Trophoblast cell (in vitro differentiated cells and primary cell): ENCODE measurements at regions not wholly inside any gene's neighbourhood (a gene's known extent, or its start where the extent isn't known, plus 50 kb on each side); places are given as distances from the start of the nearest gene placed in this dataset.

Experiments
- DNase-seq, 2 donors: peaks; one replicate each; pipeline ENCODE4 v3.0.0-alpha.2; 2016
- H2AFZ ChIP-seq: 2 replicates; pipeline ENCODE4 v1.6.1; 2013; ENCODE audit warnings: low read length, moderate library complexity, mild to moderate bottlenecking; ENCODE audit not compliant: insufficient read depth, poor library complexity
- H2AK5ac ChIP-seq: 2 replicates; pipeline ENCODE4 v1.6.1; 2013; ENCODE audit warnings: mild to moderate bottlenecking, low read length
- H2BK120ac ChIP-seq: 2 replicates; pipeline ENCODE4 v1.6.1; 2013; ENCODE audit warnings: low read length, mild to moderate bottlenecking, moderate library complexity; ENCODE audit not compliant: insufficient read depth, poor library complexity
- H2BK12ac ChIP-seq: 2 replicates; pipeline ENCODE4 v1.6.1; 2013; ENCODE audit warnings: mild to moderate bottlenecking, low read length, moderate library complexity
- H2BK5ac ChIP-seq: 2 replicates; pipeline ENCODE4 v1.6.1; 2013; ENCODE audit warnings: low read length, low read depth, moderate library complexity, mild to moderate bottlenecking; ENCODE audit not compliant: poor library complexity
- H3K14ac ChIP-seq: 2 replicates; pipeline ENCODE4 v1.6.1; 2013; ENCODE audit warnings: mild to moderate bottlenecking, low read length
- H3K18ac ChIP-seq: 2 replicates; pipeline ENCODE4 v1.6.1; 2013; ENCODE audit warnings: mild to moderate bottlenecking, low read length
- H3K23ac ChIP-seq: 2 replicates; pipeline ENCODE4 v1.6.1; 2013; ENCODE audit warnings: low read length
- H3K27ac ChIP-seq: 2 replicates; pipeline ENCODE4 v1.5.1; 2013; ENCODE audit warnings: low read depth, mild to moderate bottlenecking, inconsistent platforms, low read length, moderate library complexity
- H3K27me3 ChIP-seq: 2 replicates; pipeline ENCODE4 v1.6.1; 2013; ENCODE audit warnings: inconsistent platforms, mild to moderate bottlenecking, low read length, moderate library complexity; ENCODE audit not compliant: insufficient read depth
- H3K36me3 ChIP-seq, 2 experiments: 1 replicate in 1 of 2; 2 replicates in 1 of 2; pipeline ENCODE4 v1.6.1; 2013; ENCODE audit warnings: low read length in 2 of 2, mild to moderate bottlenecking in 2 of 2, moderate library complexity in 1 of 2; ENCODE audit not compliant: insufficient read depth in 2 of 2, control insufficient read depth in 1 of 2
- H3K4ac ChIP-seq: 2 replicates; pipeline ENCODE4 v1.6.1; 2013; ENCODE audit warnings: low read depth, mild to moderate bottlenecking, low read length, moderate library complexity
- H3K4me1 ChIP-seq, 2 experiments: 1 replicate in 1 of 2; 2 replicates in 1 of 2; pipeline ENCODE4 v1.6.1; 2013; ENCODE audit warnings: low read length in 2 of 2, mild to moderate bottlenecking in 2 of 2, moderate library complexity in 1 of 2; ENCODE audit not compliant: insufficient read depth in 2 of 2, control insufficient read depth in 1 of 2
- H3K4me2 ChIP-seq: 2 replicates; pipeline ENCODE4 v1.6.1; 2013; ENCODE audit warnings: inconsistent platforms, mild to moderate bottlenecking, low read length, moderate library complexity
- H3K4me3 ChIP-seq: 2 replicates; pipeline ENCODE4 v1.5.1; 2013; ENCODE audit warnings: mild to moderate bottlenecking, low read depth, low read length, inconsistent platforms
- H3K79me1 ChIP-seq: one replicate; pipeline ENCODE4 v1.6.1; 2013; ENCODE audit warnings: low read length
- H3K79me2 ChIP-seq: 2 replicates; pipeline ENCODE4 v1.6.1; 2013; ENCODE audit warnings: low read length, mild to moderate bottlenecking; ENCODE audit not compliant: control insufficient read depth, insufficient read depth, poor library complexity
- H3K9ac ChIP-seq: 2 replicates; pipeline ENCODE4 v1.6.1; 2013; ENCODE audit warnings: mild to moderate bottlenecking, low read length
- H3K9me3 ChIP-seq: 2 replicates; pipeline ENCODE4 v1.6.1; 2013; ENCODE audit warnings: low read depth, mild to moderate bottlenecking, control low read depth, inconsistent platforms, low read length; ENCODE audit not compliant: insufficient read depth
- H4K12ac ChIP-seq: 2 replicates; pipeline ENCODE4 v1.6.1; 2013; ENCODE audit warnings: low read depth, mild to moderate bottlenecking, low read length, moderate library complexity
- H4K8ac ChIP-seq: 2 replicates; pipeline ENCODE4 v1.6.1; 2013; ENCODE audit warnings: low read depth, mild to moderate bottlenecking, low read length, moderate library complexity
- H4K91ac ChIP-seq: one replicate; pipeline ENCODE4 v1.6.1; 2013; ENCODE audit warnings: low read depth, mild to moderate bottlenecking, low read length, moderate library complexity
- WGBS: extraction: QIAGEN DNeasy Blood & Tissue Kit; methylation state at CpG from one replicate; pipeline ENCODE4 v1.1.7; 2013; ENCODE audit warnings: missing lambda C conversion rate; ENCODE audit not compliant: insufficient read length, insufficient coverage; ENCODE audit errors: extremely low coverage; 5-methylcytosine and 5-hydroxymethylcytosine counted together

GRCh38 chr16:26456074-26456473 lies 610.7 kb upstream of the C16orf82 start:
- no peaks in the 10 kb centered on the region for H3K27me3 ChIP-seq
- H3K18ac ChIP-seq, result no peak overlapping the region
- peak overlapping the region; percentile 38 for H2BK120ac ChIP-seq
- H3K79me1 ChIP-seq, result peaks cover 5% of the 10 kb centered on the region
- no peak overlapping the region for H3K4me2 ChIP-seq
- H2BK5ac ChIP-seq, result peak overlapping the region; percentile 75
- H3K23ac ChIP-seq, result no peak overlapping the region
- no peaks in the 10 kb centered on the region for H3K9me3 ChIP-seq
- no peaks in the 10 kb centered on the region for H3K36me3 ChIP-seq
- H3K9ac ChIP-seq, result no peak overlapping the region
- WGBS, result no CpG with 5 or more reads among the region's 8 CpGs
- H4K8ac ChIP-seq, result no peak overlapping the region
- H4K91ac ChIP-seq, result peak overlapping the region; percentile 59
- no peak overlapping the region for H4K12ac ChIP-seq
- no peaks in the 10 kb centered on the region for H3K79me2 ChIP-seq
- DNase-seq, result no peak
- H2AK5ac ChIP-seq, result no peak overlapping the region
- peak overlapping the region; percentile 93 for H2BK12ac ChIP-seq
- H2AFZ ChIP-seq, result no peak overlapping the region
- peaks cover 8 to 9% of the 10 kb centered on the region in 2 experiments for H3K4me1 ChIP-seq
- H3K4ac ChIP-seq, result no peak overlapping the region
- peak overlapping the region; percentile 46 for H3K14ac ChIP-seq
- no peak overlapping the region for H3K4me3 ChIP-seq
- H3K27ac ChIP-seq, result peak overlapping the region; percentile 73

GRCh38 chr16:26457095-26457494 lies 609.6 kb upstream of the C16orf82 start:
- H2AK5ac ChIP-seq, result no peak overlapping the region
- no peak overlapping the region for H3K9ac ChIP-seq
- H3K14ac ChIP-seq, result no peak overlapping the region
- H3K4ac ChIP-seq, result no peak overlapping the region
- H2BK120ac ChIP-seq, result no peak overlapping the region
- no peak overlapping the region for H4K91ac ChIP-seq
- no peak overlapping the region for H3K4me3 ChIP-seq
- H2BK12ac ChIP-seq, result no peak overlapping the region
- no peak overlapping the region for H2AFZ ChIP-seq
- peaks cover 8 to 9% of the 10 kb centered on the region in 2 experiments for H3K4me1 ChIP-seq
- H3K36me3 ChIP-seq, result no peaks in the 10 kb centered on the region
- peaks cover 5% of the 10 kb centered on the region for H3K79me1 ChIP-seq
- H4K12ac ChIP-seq, result no peak overlapping the region
- peak overlapping the region; percentile 43 for H2BK5ac ChIP-seq
- no peaks in the 10 kb centered on the region for H3K9me3 ChIP-seq
- no peak overlapping the region for H3K23ac ChIP-seq
- no peak overlapping the region for H4K8ac ChIP-seq
- no peaks in the 10 kb centered on the region for H3K79me2 ChIP-seq
- H3K27ac ChIP-seq, result peak overlapping the region; percentile 73
- no peak overlapping the region for H3K18ac ChIP-seq
- WGBS, result no CpG with 5 or more reads among the region's 7 CpGs
- H3K27me3 ChIP-seq, result no peaks in the 10 kb centered on the region
- no peak for DNase-seq
- peak overlapping the region; percentile 34 for H3K4me2 ChIP-seq

- no peaks in the 10 kb centered on the region for H3K79me2 ChIP-seq
- H3K23ac ChIP-seq, result no peak overlapping the region
- H3K4me1 ChIP-seq, result peaks cover 8 to 9% of the 10 kb centered on the region in 2 experiments
- DNase-seq, result no peak
- no CpG with 5 or more reads among the region's 4 CpGs for WGBS
- H4K91ac ChIP-seq, result peak overlapping the region; percentile 38
- H2BK120ac ChIP-seq, result peak overlapping the region; percentile 55
- no peak overlapping the region for H3K14ac ChIP-seq
- no peak overlapping the region for H2AFZ ChIP-seq
- no peak overlapping the region for H3K4ac ChIP-seq
- H2AK5ac ChIP-seq, result no peak overlapping the region
- no peak overlapping the region for H3K4me2 ChIP-seq
- no peak overlapping the region for H3K9ac ChIP-seq
- no peak overlapping the region for H4K12ac ChIP-seq
- H3K9me3 ChIP-seq, result no peaks in the 10 kb centered on the region
- peak overlapping the region; percentile 51 for H2BK12ac ChIP-seq
- H2BK5ac ChIP-seq, result no peak overlapping the region
- no peak overlapping the region for H3K4me3 ChIP-seq
- no peak overlapping the region for H4K8ac ChIP-seq
- H3K27me3 ChIP-seq, result no peaks in the 10 kb centered on the region
- H3K27ac ChIP-seq, result peak overlapping the region; percentile 48
- H3K18ac ChIP-seq, result no peak overlapping the region
- peaks cover 5% of the 10 kb centered on the region for H3K79me1 ChIP-seq
- H3K36me3 ChIP-seq, result no peaks in the 10 kb centered on the region
Measured at GRCh38 chr16:26457882-26458281, 608.8 kb upstream of the C16orf82 start.

GRCh38 chr16:26464576-26465266 lies 602.0 kb upstream of the C16orf82 start:
- Histone ChIP-seq H2AFZ (no peak overlapping the region), H3K79me1 (peaks cover 11% of the 10 kb centered on the region), H4K12ac (no peak overlapping the region), H2AK5ac (peak overlapping the region; percentile 86), H3K23ac (no peak overlapping the region), H3K14ac (peak overlapping the region; percentile 14), H4K8ac (no peak overlapping the region), H3K36me3 (no peaks in the 10 kb centered on the region), H4K91ac (peak overlapping the region; percentile 80), H3K9me3 (no peaks in the 10 kb centered on the region), H3K79me2 (no peaks in the 10 kb centered on the region), H3K4me2 (no peak overlapping the region), H3K4ac (no peak overlapping the region), H2BK120ac (peak overlapping the region; percentile 95), H3K27ac (peak overlapping the region; percentile 61), H3K4me3 (no peak overlapping the region), H3K18ac (peak overlapping the region; percentile 44), H2BK12ac (peak overlapping the region; percentile 58), H3K4me1 (peaks cover 7 to 14% of the 10 kb centered on the region in 2 experiments), H3K27me3 (no peaks in the 10 kb centered on the region), H2BK5ac (peak overlapping the region; percentile 79), H3K9ac (no peak overlapping the region)
- WGBS, result no CpG with 5 or more reads among the region's 7 CpGs
- DNase-seq, result no peak
